GM10266 (cell line): ENCODE measurements at regions not wholly inside any gene's neighbourhood (a gene's known extent, or its start where the extent isn't known, plus 50 kb on each side); places are given as distances from the start of the nearest gene placed in this dataset.

Experiments used
- DNase-seq: peaks from one replicate; pipeline ENCODE4 v3.0.0; 2012; ENCODE audit errors: extremely low spot score
- CTCF ChIP-seq: IDR thresholded peaks from 2 replicates; pipeline ENCODE4 v1.5.1; 2012; ENCODE audit warnings: mild to moderate bottlenecking, low read depth; ENCODE audit not compliant: control insufficient read depth, insufficient read depth; ENCODE audit errors: missing control alignments

DNA sequence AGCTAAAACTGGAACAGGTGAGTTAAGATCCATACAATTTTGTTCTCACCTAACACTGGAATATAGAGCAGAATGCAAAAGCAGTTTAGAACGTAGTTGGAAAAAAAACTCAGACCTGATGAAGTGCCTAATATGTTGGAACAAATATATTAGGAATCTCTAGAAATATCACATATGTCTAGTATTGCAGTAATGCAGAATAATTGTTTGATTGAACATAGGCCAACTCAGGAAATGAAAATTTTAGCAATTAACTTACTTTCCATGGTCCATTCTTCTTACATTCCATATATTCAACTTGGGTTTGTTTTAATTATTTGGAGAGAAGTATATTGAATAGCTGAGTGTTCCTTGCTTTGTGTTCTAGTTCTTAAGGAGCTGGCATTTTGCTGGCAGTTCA is 111.8 kb upstream of the ADAMTSL1 start:
- no peak for TF ChIP-seq CTCF
- DNase-seq = no peak

- DNase-seq = no peak
- TF ChIP-seq CTCF = no peak
These were observed 110.9 kb upstream of the ADAMTSL1 start for GRCh38 chr9:18362901-18363685.

GRCh38 chr9:18365651-18366050 is 108.3 kb upstream of the ADAMTSL1 start:
- DNase-seq = no peak
- TF ChIP-seq CTCF = no peak

DNA sequence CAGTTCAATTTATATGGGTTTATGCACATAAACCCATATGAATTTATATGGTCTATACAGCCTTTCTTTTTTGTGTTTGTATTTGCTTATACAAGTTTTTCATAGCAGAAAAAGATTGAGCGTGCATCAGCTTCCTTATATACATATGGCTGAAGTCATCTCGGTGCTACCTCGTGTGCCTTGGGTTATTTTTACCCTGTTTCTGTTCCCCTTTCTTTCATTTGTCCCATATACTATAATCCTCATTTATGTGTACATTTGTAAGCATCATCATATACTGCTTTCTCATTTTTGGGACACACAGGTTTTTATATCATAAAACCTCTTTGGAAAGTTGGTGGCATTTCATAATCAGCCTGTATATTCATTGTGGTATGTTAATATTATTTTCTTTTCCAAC is 107.8 kb upstream of the ADAMTSL1 start:
- no peak for TF ChIP-seq CTCF
- peak; percentile 15 for DNase-seq

DNA sequence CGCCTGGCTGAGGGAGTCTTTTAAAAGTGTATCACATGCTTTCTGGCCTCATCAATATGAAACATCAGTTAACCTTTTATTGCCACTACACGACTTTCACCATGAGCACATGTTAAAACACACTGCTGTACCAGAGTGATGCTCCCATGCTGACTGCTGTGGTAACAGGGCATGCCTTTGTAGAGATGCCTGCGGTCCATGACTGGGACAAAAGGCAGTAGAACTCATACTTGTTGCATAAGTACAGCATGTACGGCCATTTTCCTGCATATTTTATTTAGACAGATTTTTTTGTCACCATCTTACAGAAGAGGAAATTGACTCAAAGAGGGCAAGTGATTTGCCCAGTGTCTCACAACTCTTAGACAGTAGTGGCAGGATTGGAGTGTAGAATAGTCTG is 105.7 kb upstream of the ADAMTSL1 start:
- no peak for DNase-seq
- no peak for TF ChIP-seq CTCF

- TF ChIP-seq CTCF = no peak
- DNase-seq = no peak
These were observed 102.8 kb upstream of the ADAMTSL1 start for GRCh38 chr9:18371141-18371540.

DNA sequence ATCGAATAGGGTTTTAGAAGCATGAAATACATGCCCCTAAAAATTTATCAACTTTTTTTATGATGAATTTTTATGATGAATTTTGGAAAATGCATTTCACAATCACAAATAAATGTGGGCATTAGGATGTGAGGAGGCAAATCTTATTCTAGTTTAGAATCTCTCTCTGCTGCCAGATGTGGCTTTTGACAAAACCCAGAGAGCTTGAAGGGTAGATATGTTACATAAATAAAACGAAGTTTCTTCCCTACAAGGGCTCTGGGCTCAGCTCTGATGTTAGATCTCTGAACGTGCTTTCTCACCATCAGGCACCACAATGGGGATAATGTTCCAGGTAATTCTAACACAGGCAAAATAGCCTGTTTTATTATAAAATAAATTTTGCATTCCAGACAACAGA is 102.3 kb upstream of the ADAMTSL1 start:
- no peak for TF ChIP-seq CTCF
- no peak for DNase-seq
